CD4-positive, alpha-beta T cell (primary cell): ENCODE measurements at regions not wholly inside any gene's neighbourhood (a gene's known extent, or its start where the extent isn't known, plus 50 kb on each side); places are given as distances from the start of the nearest gene placed in this dataset.

Experiments used
- ATAC-seq: fragments of 200-7000 bp; cut with Tn5 transposase; one replicate; pipeline ENCODE4 v1.10.0; 2022; ENCODE audit warnings: mild to moderate bottlenecking; ENCODE audit not compliant: poor library complexity
- CTCF ChIA-PET: fragments of 350-600 bp; sonication (Branson Sonifier 250); formaldehyde crosslinking; loops from one replicate; lab custom pipeline; 2021; ENCODE audit warnings: antibody characterized with exemption, inconsistent platforms; lab: Charles Lee
- POLR2A ChIA-PET: fragments of 350-600 bp; sonication (Branson Sonifier 250); formaldehyde crosslinking; loops from one replicate; lab custom pipeline; 2021; ENCODE audit warnings: antibody characterized with exemption, inconsistent platforms; lab: Charles Lee
- DNase-seq, 14 experiments: peaks; one replicate each; pipeline ENCODE4 v3.0.0-alpha.2; 2013 to 2020; ENCODE audit warnings: mixed read lengths in 2 of 14
- H3K27ac ChIP-seq, 2 donors: one replicate each; pipeline versions ENCODE4 v1.5.1 to v1.7.0; 2013; ENCODE audit warnings: low read length in 2 of 2, low read depth in 1 of 2, mild to moderate bottlenecking in 1 of 2
- H3K27me3 ChIP-seq, 2 experiments: 1 replicate in 1 of 2; 2 replicates in 1 of 2; pipeline versions ENCODE4 v1.6.1 to v1.7.0; 2013; ENCODE audit warnings: low read length in 2 of 2, control low read depth in 1 of 2, mild to moderate bottlenecking in 1 of 2, moderate library complexity in 1 of 2; ENCODE audit not compliant: insufficient read depth in 2 of 2, control insufficient read depth in 1 of 2
- H3K36me3 ChIP-seq: one replicate; pipeline ENCODE4 v1.6.1; 2013; ENCODE audit warnings: low read length, control low read depth; ENCODE audit not compliant: insufficient read depth
- H3K4me1 ChIP-seq: one replicate; pipeline ENCODE4 v1.6.1; 2013; ENCODE audit warnings: low read length, control low read depth; ENCODE audit not compliant: insufficient read depth
- H3K4me3 ChIP-seq: one replicate; pipeline ENCODE4 v1.5.1; 2013; ENCODE audit warnings: mild to moderate bottlenecking, low read length, moderate library complexity
- H3K9me3 ChIP-seq, 2 experiments: 1 replicate in 1 of 2; 2 replicates in 1 of 2; pipeline versions ENCODE4 v1.6.1 to v1.7.0; 2013; ENCODE audit warnings: low read length in 2 of 2, mild to moderate bottlenecking in 2 of 2, control low read depth in 1 of 2, moderate library complexity in 1 of 2; ENCODE audit not compliant: control insufficient read depth in 1 of 2, insufficient read depth in 1 of 2
- H3K27ac Mint-ChIP-seq: one replicate; pipeline ENCODE4 v1.8.0; 2020; ENCODE audit warnings: mixed read lengths
- H3K27me3 Mint-ChIP-seq: one replicate; pipeline ENCODE4 v1.8.0; 2021; ENCODE audit warnings: mixed read lengths
- H3K36me3 Mint-ChIP-seq: one replicate; pipeline ENCODE4 v1.8.0; 2021; ENCODE audit warnings: low read depth, mixed read lengths
- H3K4me1 Mint-ChIP-seq: one replicate; pipeline ENCODE4 v1.8.0; 2021; ENCODE audit warnings: low read depth, mixed read lengths
- H3K4me3 Mint-ChIP-seq: one replicate; pipeline ENCODE4 v1.8.0; 2020; ENCODE audit warnings: mild to moderate bottlenecking, mixed read lengths
- H3K9me3 Mint-ChIP-seq: one replicate; pipeline ENCODE4 v1.8.0; 2020; ENCODE audit warnings: mixed read lengths
- intact Hi-C, 2 experiments: fragments of 100-400 bp; cut with DNase I in 1 of 2; cut with micrococcal nuclease in 1 of 2; formaldehyde crosslinking; loops; one replicate each; pipeline versions ENCODE4 v1.15.1 to v1.9.0; 2023 to 2025; cut with DNase I, micrococcal nuclease
- TF ChIP-seq, protein P1 (sequence below): fragments of 200-600 bp; IDR thresholded peaks from one replicate; pipeline ENCODE4 v1.8.0; 2022; ENCODE audit warnings: antibody characterized with exemption, mild to moderate bottlenecking

GRCh38 chrX:54695231-54695630, 102.8 kb downstream of the ITIH6 start:
- Mint-ChIP-seq H3K27ac (no peak overlapping the region), H3K9me3 (no peaks in the 10 kb centered on the region), H3K27me3 (no peaks in the 10 kb centered on the region), H3K4me1 (no peaks in the 10 kb centered on the region), H3K36me3 (no peaks in the 10 kb centered on the region), H3K4me3 (no peak overlapping the region)
- H3K36me3 ChIP-seq, result no peaks in the 10 kb centered on the region
- no peaks in the 10 kb centered on the region for H3K9me3 ChIP-seq
- DNase-seq (no peak), ATAC-seq (no peak)
- ChIA-PET CTCF (no interaction called here), POLR2A (no interaction called here)
- H3K27me3 ChIP-seq, result no peaks in the 10 kb centered on the region
- H3K4me3 ChIP-seq, result no peak overlapping the region
- H3K4me1 ChIP-seq, result no peaks in the 10 kb centered on the region
- TF ChIP-seq, protein P1, sequence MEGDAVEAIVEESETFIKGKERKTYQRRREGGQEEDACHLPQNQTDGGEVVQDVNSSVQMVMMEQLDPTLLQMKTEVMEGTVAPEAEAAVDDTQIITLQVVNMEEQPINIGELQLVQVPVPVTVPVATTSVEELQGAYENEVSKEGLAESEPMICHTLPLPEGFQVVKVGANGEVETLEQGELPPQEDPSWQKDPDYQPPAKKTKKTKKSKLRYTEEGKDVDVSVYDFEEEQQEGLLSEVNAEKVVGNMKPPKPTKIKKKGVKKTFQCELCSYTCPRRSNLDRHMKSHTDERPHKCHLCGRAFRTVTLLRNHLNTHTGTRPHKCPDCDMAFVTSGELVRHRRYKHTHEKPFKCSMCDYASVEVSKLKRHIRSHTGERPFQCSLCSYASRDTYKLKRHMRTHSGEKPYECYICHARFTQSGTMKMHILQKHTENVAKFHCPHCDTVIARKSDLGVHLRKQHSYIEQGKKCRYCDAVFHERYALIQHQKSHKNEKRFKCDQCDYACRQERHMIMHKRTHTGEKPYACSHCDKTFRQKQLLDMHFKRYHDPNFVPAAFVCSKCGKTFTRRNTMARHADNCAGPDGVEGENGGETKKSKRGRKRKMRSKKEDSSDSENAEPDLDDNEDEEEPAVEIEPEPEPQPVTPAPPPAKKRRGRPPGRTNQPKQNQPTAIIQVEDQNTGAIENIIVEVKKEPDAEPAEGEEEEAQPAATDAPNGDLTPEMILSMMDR, result no peak
- intact Hi-C loops, result no loop called here
- no peak overlapping the region for H3K27ac ChIP-seq

DNA sequence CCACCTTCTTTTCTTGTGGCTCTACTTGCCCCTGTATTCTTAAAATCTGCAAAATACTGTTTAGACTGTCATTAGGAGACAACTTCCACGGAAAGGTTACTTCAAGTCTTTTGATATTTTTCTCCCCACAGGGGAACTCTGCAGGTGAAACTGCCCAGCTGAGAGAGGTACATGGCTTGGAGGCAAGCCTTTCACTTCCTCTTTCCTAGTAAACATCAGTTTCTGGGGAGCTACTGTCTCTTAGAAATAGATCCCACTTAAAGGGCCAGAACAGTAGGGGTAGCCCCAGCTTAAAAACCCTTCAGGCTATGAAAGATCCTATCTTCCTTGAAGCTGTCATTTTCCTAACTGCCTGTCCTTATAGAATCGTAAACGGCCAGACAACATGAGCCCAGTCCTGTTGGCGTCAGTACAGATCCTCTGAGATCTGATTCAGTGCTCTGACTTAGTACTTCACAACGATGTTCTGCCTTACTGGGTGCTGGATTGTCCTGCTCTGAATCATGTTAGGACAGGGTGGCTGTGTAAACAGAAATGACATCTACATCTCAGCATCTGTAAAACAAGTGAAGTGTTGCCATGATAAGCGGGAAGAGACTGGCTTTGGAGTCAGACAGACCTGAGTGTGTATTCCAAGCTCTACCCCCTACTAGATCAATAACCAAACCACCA, 102.1 kb downstream of the ITIH6 start:
- Histone ChIP-seq H3K27ac (no peak overlapping the region), H3K9me3 (no peaks in the 10 kb centered on the region), H3K36me3 (no peaks in the 10 kb centered on the region), H3K4me1 (no peaks in the 10 kb centered on the region), H3K4me3 (no peak overlapping the region), H3K27me3 (no peaks in the 10 kb centered on the region)
- H3K27ac Mint-ChIP-seq, result no peak overlapping the region
- TF ChIP-seq, protein P1, result no peak
- H3K27me3 Mint-ChIP-seq, result no peaks in the 10 kb centered on the region
- ChIA-PET POLR2A (no interaction called here), CTCF (no interaction called here)
- intact Hi-C loops, result no loop called here
- no peaks in the 10 kb centered on the region for H3K9me3 Mint-ChIP-seq
- H3K36me3 Mint-ChIP-seq, result no peaks in the 10 kb centered on the region
- H3K4me3 Mint-ChIP-seq, result no peak overlapping the region
- H3K4me1 Mint-ChIP-seq, result no peaks in the 10 kb centered on the region
- DNase-seq (no peak), ATAC-seq (no peak)
